Pancreas (tissue), 10 donors: ENCODE measurements at regions not wholly inside any gene's neighbourhood (a gene's known extent, or its start where the extent isn't known, plus 50 kb on each side); places are given as distances from the start of the nearest gene placed in this dataset.
A peak's percentile ranks its signal among the peaks of the same experiment; 100 is the strongest.

Experiments
- ATAC-seq, 4 donors: fragments of 200-7000 bp; cut with Tn5 transposase; one replicate each; pipeline versions ENCODE4 v1.8.0 to v1.9.1; 2020; ENCODE audit warnings: mild to moderate bottlenecking in 4 of 4, moderate library complexity in 4 of 4
- DNase-seq, 6 donors: peaks; one replicate each; pipeline ENCODE4 v3.0.0-alpha.2; 2020
- FAIRE-seq: peaks from 2 replicates; lab custom pipeline; 2012; peaks lifted over from hg19 to GRCh38; lab: Jason Lieb, UNC
- H3K27ac ChIP-seq, 4 donors: fragments of 200-600 bp; sonication (generic); 1 replicate in 3 of 4; 2 replicates in 1 of 4; pipeline versions ENCODE4 v1.5.0 to v1.8.0; 2020
- H3K27me3 ChIP-seq, 4 donors: fragments of 200-600 bp; one replicate each; pipeline ENCODE4 v1.8.0; 2021
- H3K36me3 ChIP-seq, 3 donors: fragments of 200-600 bp; sonication (generic) in 1 of 3; one replicate each; pipeline versions ENCODE4 v1.5.0 to v1.8.0; 2020 to 2021
- H3K4me1 ChIP-seq, 3 donors: fragments of 200-600 bp; one replicate each; pipeline ENCODE4 v1.8.0; 2021
- H3K4me3 ChIP-seq, 4 donors: fragments of 200-600 bp; sonication (generic) in 2 of 4; one replicate each; pipeline versions ENCODE4 v1.5.0 to v1.8.0; 2020 to 2021
- H3K9me3 ChIP-seq, 4 donors: fragments of 200-600 bp; one replicate each; pipeline ENCODE4 v1.8.0; 2021
- WGBS, 2 donors: extraction: QIAGEN DNeasy Blood & Tissue Kit; methylation state at CpG; one replicate each; pipeline ENCODE4 v1.1.7; 2013; 5-methylcytosine and 5-hydroxymethylcytosine counted together
- intact Hi-C, 3 donors: fragments of 100-400 bp; cut with DNase I; formaldehyde crosslinking; loops; one replicate each; pipeline versions ENCODE4 v1.11.1 to v1.14.2; 2022
- TF ChIP-seq, protein P1 (sequence below), 4 donors: fragments of 200-600 bp; sonication (generic) in 3 of 4; IDR thresholded peaks; one replicate each; pipeline versions ENCODE4 v1.5.0 to v1.8.0; 2021; ENCODE audit warnings: antibody characterized with exemption in 4 of 4
- donor health status: healthy with polysubstance abuse.
- donor health status: DM: no; HTN: no; CAD: no; lungs with moderate emphysema.
- donor health status: DM: no; HTN: no; CAD: no.
- donor health status: control.
- donor health status: control.
- donor health status: Bipolar disorder and iron deficiency.
- donor health status: DM: yes; HTN: yes; CAD: no.
- donor health status: DM: no; HTN: no; CAD: no.
- donor health status: DM: no; HTN: no; CAD: no.
- donor health status: DM: yes; HTN: yes; CAD: no.

DNA sequence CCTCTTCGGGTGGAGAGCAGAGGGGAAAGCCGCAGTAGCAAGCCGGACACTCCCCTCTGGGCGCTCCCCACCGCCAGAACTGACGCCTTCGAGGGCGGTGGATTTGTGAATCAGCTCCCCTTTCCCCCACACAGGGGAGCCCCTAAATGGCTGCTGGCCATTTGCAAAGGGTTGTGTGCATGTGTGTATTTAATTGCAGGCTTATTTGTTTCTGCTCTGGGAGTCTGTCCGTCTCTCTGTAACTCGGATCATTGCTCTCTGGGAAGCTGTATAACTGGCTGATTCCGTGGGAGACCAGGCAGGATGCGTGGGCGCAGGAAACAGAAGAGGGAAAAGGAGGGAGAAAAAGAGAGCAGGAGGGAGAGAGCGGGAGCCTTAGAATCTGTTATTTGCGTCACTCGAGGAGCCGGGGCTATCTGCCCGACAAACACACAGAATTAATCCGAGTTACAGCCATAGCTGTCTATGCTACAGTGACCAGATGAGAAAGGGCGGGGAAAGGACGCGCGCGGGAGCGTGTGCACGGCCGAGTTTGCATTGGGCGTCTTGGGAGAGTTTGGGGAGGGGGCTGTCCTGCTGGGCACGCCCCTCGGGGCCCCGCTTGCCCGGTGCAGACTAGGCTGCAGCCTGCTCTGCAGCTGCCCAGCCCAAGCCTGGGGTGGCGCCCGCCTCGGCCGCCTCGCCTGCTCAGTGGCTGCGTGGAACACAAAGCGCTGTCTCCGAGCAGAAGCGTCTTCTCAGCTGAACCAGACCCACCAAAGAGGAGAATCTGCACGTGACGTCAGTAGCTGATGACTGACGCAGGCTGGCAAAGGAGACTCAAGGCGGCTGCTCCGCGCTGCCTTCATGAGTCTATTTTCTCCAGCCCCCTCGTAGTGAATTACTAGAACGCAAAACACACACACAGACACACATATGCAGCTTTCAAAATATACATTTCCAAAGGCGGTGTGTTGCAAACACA, 105.3 kb upstream of the HSD17B12 start:
- H3K27me3 ChIP-seq, result peaks cover 0 to 42% (median 0%) of the 10 kb centered on the region in 4 donors
- peak overlapping the region in 2 of 4 donors; percentile 14 to 27 for H3K4me3 ChIP-seq
- no peak overlapping the region for H3K27ac ChIP-seq
- WGBS, 2 donors, result 2% methylated on average over 45 to 50 of the region's 50 CpGs
- peak; percentile 44 to 59 (median 56) for ATAC-seq
- H3K4me1 ChIP-seq, result peaks cover 7 to 11% (median 9%) of the 10 kb centered on the region in 3 donors
- H3K36me3 ChIP-seq, result no peaks in the 10 kb centered on the region
- H3K9me3 ChIP-seq, result no peaks in the 10 kb centered on the region
- intact Hi-C loops, result no loop called here
- TF ChIP-seq, protein P1, sequence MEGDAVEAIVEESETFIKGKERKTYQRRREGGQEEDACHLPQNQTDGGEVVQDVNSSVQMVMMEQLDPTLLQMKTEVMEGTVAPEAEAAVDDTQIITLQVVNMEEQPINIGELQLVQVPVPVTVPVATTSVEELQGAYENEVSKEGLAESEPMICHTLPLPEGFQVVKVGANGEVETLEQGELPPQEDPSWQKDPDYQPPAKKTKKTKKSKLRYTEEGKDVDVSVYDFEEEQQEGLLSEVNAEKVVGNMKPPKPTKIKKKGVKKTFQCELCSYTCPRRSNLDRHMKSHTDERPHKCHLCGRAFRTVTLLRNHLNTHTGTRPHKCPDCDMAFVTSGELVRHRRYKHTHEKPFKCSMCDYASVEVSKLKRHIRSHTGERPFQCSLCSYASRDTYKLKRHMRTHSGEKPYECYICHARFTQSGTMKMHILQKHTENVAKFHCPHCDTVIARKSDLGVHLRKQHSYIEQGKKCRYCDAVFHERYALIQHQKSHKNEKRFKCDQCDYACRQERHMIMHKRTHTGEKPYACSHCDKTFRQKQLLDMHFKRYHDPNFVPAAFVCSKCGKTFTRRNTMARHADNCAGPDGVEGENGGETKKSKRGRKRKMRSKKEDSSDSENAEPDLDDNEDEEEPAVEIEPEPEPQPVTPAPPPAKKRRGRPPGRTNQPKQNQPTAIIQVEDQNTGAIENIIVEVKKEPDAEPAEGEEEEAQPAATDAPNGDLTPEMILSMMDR (IDR thresholded peaks at IDR 0.05), result no peak
- no peak for FAIRE-seq
- DNase-seq, result peak in 2 of 6 donors; percentile 65 to 68

- H3K36me3 ChIP-seq, result no peaks in the 10 kb centered on the region
- intact Hi-C loops, result no loop called here
- WGBS, 2 donors, result 1 to 5% methylated on average over 11 of the region's 11 CpGs
- H3K9me3 ChIP-seq, result no peaks in the 10 kb centered on the region
- peak overlapping the region in 1 of 4 donors; percentile 27 for H3K4me3 ChIP-seq
- peaks cover 0 to 44% (median 0%) of the 10 kb centered on the region in 4 donors for H3K27me3 ChIP-seq
- peak in 1 of 4 donors; percentile 9 for ATAC-seq
- no peak for DNase-seq
- TF ChIP-seq, protein P1 (IDR thresholded peaks at IDR 0.05), result no peak
- FAIRE-seq, result no peak
- no peak overlapping the region for H3K27ac ChIP-seq
- H3K4me1 ChIP-seq, result peaks cover 7 to 12% (median 11%) of the 10 kb centered on the region in 3 donors
Observed at GRCh38 chr11:43575913-43576310, 104.6 kb upstream of the HSD17B12 start.

DNA sequence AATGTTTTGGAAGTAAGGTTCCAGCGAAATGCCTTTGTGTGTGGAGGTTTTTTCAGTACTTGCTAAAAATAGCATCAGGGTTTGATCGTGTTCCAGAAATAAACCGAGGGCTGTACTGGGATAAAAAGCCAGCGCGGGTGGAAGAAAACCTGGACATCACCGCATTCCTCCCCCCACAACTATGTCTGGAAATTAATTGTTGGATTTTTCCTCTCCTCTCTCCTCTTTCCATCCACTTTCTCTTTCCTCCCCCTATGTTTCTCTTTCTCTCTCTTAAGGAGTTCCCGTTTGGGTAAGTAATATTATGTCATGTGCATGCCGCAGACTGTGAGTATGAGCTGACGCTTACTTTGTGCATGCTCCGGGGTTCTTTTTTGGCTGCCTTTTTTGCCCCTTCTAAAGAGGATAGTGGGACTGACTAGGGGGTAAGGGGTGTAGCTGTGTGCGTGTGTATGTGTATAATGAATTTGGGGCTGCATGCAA, 104.2 kb upstream of the HSD17B12 start:
- peaks cover 10 to 17% (median 11%) of the 10 kb centered on the region in 3 donors for H3K4me1 ChIP-seq
- H3K36me3 ChIP-seq, result no peaks in the 10 kb centered on the region
- 3 to 7% methylated on average over 11 of the region's 11 CpGs for WGBS, 2 donors
- intact Hi-C loops, result no loop called here
- no peak overlapping the region for H3K4me3 ChIP-seq
- peaks cover 0 to 48% (median 0%) of the 10 kb centered on the region in 4 donors for H3K27me3 ChIP-seq
- no peak overlapping the region for H3K27ac ChIP-seq
- ATAC-seq (peak in 1 of 4 donors; percentile 12), FAIRE-seq (no peak), DNase-seq (no peak)
- TF ChIP-seq, protein P1 (IDR thresholded peaks at IDR 0.05), result no peak
- no peaks in the 10 kb centered on the region for H3K9me3 ChIP-seq

DNA sequence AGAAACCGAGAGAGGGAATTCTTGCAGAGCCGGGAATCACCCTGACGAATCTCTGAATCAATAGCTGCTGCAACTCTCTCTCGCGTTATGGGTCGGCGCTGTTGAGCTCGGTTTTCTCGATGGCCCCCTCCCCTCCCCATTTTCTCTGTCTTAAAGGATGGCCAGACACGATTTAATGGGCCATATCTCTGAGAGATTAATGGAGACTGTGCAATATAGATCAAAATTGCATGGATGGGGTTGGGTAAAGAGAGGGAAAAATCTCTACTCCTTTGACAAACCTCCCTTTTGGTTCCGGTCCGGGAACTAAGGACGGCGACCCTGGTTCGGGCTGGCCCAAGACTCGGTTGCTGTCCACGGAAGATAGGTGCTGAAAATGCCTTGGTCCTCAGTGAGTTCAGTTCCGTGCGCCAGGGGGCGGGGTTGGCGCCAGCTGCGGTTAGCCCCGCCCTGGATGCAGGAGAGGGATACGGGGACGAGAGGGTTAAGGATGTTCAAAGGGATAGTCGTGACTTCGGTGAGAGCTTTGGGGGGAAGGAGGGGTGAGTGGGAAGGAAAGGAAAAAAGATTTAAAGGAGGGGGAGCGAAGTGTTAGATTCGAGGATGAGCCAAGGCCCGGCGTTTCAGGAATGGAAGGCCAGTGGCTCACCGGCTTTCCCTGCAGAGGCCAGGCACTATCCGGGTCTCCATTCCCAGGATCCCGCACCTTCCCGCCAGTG, 103.6 kb upstream of the HSD17B12 start:
- peaks cover 0 to 54% (median 0%) of the 10 kb centered on the region in 4 donors for H3K27me3 ChIP-seq
- DNase-seq, result peak in 1 of 6 donors; percentile 59
- peaks cover 10 to 19% (median 11%) of the 10 kb centered on the region in 3 donors for H3K4me1 ChIP-seq
- WGBS, 2 donors, result 1 to 2% methylated on average over 35 of the region's 35 CpGs
- no peak overlapping the region for H3K4me3 ChIP-seq
- TF ChIP-seq, protein P1 (IDR thresholded peaks at IDR 0.05), result no peak
- no peak for FAIRE-seq
- H3K27ac ChIP-seq, result no peak overlapping the region
- ATAC-seq, result peak in 3 of 4 donors; percentile 27 to 59 (median 43)
- H3K36me3 ChIP-seq, result no peaks in the 10 kb centered on the region
- H3K9me3 ChIP-seq, result no peaks in the 10 kb centered on the region
- intact Hi-C loops, result no loop called here
